GM04503 (cell line): ENCODE measurements at regions not wholly inside any gene's neighbourhood (a gene's known extent, or its start where the extent isn't known, plus 50 kb on each side); places are given as distances from the start of the nearest gene placed in this dataset.
"Not testable (repeated sequence)": the region's sequence is repeated elsewhere in the genome, so short reads cannot be mapped to it uniquely, and the experiment has no call there.

Source experiments
- DNase-seq: peaks from one replicate; pipeline ENCODE4 v3.0.0-alpha.2; 2012; ENCODE audit warnings: low read depth

GRCh38 chr20:19834783-19835182 lies 76.7 kb downstream of the RIN2 start:
- no peak for DNase-seq

- DNase-seq: no peak
These were observed 77.6 kb downstream of the RIN2 start for GRCh38 chr20:19835533-19836222.

- DNase-seq: no peak
These were observed 80.4 kb downstream of the RIN2 start for GRCh38 chr20:19838468-19838867.

- no peak for DNase-seq
These were observed 81.0 kb downstream of the RIN2 start for GRCh38 chr20:19839053-19839452.

GRCh38 chr20:19840111-19840710 lies 82.2 kb downstream of the RIN2 start:
- DNase-seq: no peak

GRCh38 chr20:19841740-19842139 lies 83.7 kb downstream of the RIN2 start:
- no peak for DNase-seq

- not testable (repeated sequence) for DNase-seq
These were observed 86.8 kb downstream of the RIN2 start for GRCh38 chr20:19844850-19845249.

GRCh38 chr20:19847383-19847782 lies 89.3 kb downstream of the RIN2 start:
- no peak for DNase-seq

- no peak for DNase-seq
These were observed 91.5 kb downstream of the RIN2 start for GRCh38 chr20:19849341-19850197.

GRCh38 chr20:19850198-19850533 lies 92.1 kb downstream of the RIN2 start:
- no peak for DNase-seq

GRCh38 chr20:19851861-19852260 lies 93.8 kb downstream of the RIN2 start:
- no peak for DNase-seq

GRCh38 chr20:19855416-19855815 lies 97.4 kb downstream of the RIN2 start:
- DNase-seq: no peak

- DNase-seq: no peak
These were observed 100.7 kb downstream of the RIN2 start for GRCh38 chr20:19858466-19859371.

- no peak for DNase-seq
These were observed 101.4 kb downstream of the RIN2 start for GRCh38 chr20:19859444-19859843.

- DNase-seq: no peak
These were observed 102.7 kb downstream of the RIN2 start for GRCh38 chr20:19860737-19861136.

GRCh38 chr20:19861147-19861759 lies 103.2 kb downstream of the RIN2 start:
- DNase-seq: no peak

- DNase-seq: no peak
These were observed 106.1 kb downstream of the RIN2 start for GRCh38 chr20:19864130-19864529.

GRCh38 chr20:19866070-19866469 lies 108.0 kb downstream of the RIN2 start:
- no peak for DNase-seq

- DNase-seq: no peak
These were observed 109.0 kb downstream of the RIN2 start for GRCh38 chr20:19867074-19867473.

GRCh38 chr20:19867940-19868371 lies 109.9 kb downstream of the RIN2 start:
- no peak for DNase-seq

- DNase-seq: no peak
These were observed 110.4 kb downstream of the RIN2 start for GRCh38 chr20:19868441-19868840.

- no peak for DNase-seq
These were observed 113.9 kb downstream of the RIN2 start for GRCh38 chr20:19872001-19872400.
